T-helper 1 cell (primary cell): ENCODE measurements at regions not wholly inside any gene's neighbourhood (a gene's known extent, or its start where the extent isn't known, plus 50 kb on each side); places are given as distances from the start of the nearest gene placed in this dataset.
"Not testable (repeated sequence)": the region's sequence is repeated elsewhere in the genome, so short reads cannot be mapped to it uniquely, and the experiment has no call there.

ENCODE experiments used
- DNase-seq, 5 donors: peaks; one replicate each; pipeline ENCODE4 v3.0.0-alpha.2; 2012 to 2020

DNA sequence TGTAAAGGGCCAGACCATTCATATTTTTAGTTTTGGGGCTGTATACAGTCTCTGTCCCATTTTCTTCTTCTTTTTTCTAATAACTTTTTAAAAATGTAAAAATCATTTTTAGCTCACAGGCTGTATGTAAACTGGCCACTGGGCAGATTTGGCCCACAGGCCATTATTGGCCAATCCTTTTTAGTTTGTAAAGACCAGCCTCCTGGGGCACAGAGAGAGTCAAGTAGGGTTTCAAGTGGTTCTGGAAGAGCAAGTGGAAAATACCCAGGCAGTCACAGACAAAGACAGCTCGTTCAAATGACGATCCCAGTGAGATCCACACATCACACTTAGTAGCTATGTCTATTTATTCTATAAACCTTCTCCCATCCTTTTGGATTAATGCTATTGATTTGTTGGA is 150.2 kb upstream of the ARHGAP20 start:
- no peak for DNase-seq

- DNase-seq: no peak
Observed at GRCh38 chr11:110860461-110860860, 148.2 kb upstream of the ARHGAP20 start.

DNA sequence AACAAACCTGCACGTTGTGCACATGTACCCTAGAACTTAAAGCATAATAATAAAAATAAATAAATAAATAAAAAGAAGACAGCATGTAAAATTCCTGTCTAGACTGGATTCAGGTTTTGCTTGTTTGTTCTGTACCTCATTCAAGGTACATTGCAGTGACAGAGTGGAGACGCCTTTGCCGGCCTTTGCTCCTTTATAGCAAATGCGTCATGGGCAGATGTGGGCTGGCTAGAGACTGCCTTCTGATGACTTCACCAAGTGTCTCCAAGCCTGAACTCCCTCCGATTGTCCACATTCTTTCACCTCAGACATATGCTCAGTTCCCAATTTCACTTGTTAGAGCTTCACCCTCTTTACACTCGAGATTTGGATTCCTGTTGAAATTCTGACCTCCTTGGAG is 147.8 kb upstream of the ARHGAP20 start:
- no peak for DNase-seq

GRCh38 chr11:110859240-110859840 is 147.1 kb upstream of the ARHGAP20 start:
- DNase-seq: no peak

DNA sequence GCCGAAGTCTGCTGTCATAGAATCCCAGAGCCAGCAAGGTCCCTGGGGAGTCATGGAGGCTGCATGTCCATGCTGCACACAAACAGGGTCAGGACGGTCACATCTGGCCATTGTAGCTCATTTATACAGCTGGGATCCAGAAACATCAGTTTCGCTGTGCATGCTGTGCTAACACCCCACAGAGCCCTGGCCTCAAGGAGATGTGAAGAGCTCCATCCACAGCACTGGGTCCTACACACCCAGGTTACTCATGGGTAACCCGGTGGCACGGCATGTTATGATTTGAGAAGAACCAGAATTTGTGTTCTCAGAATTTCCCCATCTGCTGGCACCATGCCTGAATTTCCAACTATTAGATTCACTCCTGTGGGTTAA is 146.3 kb upstream of the ARHGAP20 start:
- no peak for DNase-seq

GRCh38 chr11:110857892-110858546 is 145.8 kb upstream of the ARHGAP20 start:
- DNase-seq: no peak

GRCh38 chr11:110856996-110857812 is 145.0 kb upstream of the ARHGAP20 start:
- DNase-seq: no peak

DNA sequence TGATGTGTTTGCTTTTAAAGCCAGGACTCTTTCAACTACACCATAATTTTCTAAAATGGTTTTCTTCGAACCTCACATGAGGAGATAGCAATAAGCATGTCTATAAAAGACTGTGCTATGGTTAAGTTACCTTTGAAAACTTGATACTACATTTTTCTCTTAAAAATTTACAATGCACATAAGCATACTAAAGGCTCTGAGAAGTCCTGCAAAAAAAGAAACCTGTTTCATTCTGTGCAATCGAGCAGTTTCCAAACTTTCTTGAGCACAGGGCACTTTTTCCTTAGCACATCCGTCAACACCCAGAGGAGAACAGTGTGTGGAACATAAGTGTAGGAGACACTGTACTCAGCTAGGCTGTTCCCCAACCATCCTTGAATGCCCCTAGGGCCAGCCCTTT is 144.1 kb upstream of the ARHGAP20 start:
- DNase-seq: no peak

GRCh38 chr11:110855191-110855590 is 143.0 kb upstream of the ARHGAP20 start:
- DNase-seq: no peak

- no peak for DNase-seq
Observed at GRCh38 chr11:110852921-110853490, 140.8 kb upstream of the ARHGAP20 start.

- DNase-seq: no peak
Observed at GRCh38 chr11:110850846-110851245, 138.6 kb upstream of the ARHGAP20 start.

GRCh38 chr11:110843053-110843452 is 130.8 kb upstream of the ARHGAP20 start:
- DNase-seq: not testable (repeated sequence)

GRCh38 chr11:110838808-110839207 is 126.6 kb upstream of the ARHGAP20 start:
- DNase-seq: no peak

GRCh38 chr11:110837603-110838002 is 125.4 kb upstream of the ARHGAP20 start:
- DNase-seq: no peak

DNA sequence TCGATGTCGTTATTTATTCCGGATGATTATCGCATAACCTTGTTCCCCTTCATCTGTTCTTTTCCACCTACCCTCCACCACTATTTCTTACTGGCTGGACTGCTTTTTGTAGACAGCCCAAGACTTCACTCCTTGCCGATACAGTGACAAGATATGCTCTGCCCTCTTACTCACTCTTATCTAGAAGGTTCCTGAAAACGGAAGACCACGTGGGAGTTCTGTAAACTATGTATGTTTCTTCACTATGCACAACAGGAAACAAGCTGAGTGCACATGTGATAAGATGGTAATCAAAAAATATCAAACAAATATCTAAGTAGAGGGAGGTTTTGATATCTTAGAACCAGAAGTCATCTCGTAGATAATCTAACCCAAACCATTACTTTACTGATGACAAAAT is 122.9 kb upstream of the ARHGAP20 start:
- DNase-seq: no peak

DNA sequence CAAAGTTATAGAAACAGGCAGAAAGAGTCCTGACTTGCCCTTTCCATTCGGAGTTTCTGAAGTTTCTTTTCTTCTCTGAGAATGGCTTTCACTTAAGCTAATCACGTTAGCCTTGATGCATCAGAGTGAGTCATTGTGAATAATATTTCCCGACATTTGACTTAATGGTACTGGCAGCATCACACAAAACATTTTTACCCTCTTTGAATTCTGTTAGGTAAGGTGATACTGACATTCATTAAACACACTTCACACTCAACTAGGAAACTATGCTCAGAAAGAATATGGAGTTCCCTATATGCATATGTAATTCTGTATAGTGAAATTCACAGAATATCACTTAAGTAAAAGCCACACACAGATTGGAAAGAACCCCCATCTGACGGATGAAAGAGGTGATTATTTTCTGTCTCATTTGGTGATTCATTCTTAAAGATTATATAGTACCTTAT is 120.8 kb upstream of the ARHGAP20 start:
- DNase-seq: no peak

- DNase-seq: no peak
Observed at GRCh38 chr11:110832539-110832938, 120.3 kb upstream of the ARHGAP20 start.

GRCh38 chr11:110832080-110832479 is 119.8 kb upstream of the ARHGAP20 start:
- no peak for DNase-seq

DNA sequence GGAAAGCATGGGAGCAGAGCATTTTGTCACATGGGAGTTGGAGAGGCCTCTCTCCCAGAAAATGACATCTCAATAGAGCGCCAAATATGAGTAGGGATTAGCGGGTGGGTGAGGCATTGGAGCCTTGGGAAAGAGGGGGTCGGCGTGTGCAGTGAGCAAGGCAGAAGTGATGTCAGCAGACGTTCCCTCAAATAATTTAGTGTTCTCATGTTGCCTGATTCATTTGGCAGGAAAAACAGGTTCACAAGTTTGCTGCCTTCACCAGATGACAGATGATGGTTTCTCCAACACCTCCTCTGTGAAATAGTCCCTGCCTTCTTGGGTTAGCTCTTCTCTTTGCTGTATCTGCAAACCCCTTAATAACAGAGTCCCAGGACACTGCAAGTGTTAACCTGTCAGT is 118.5 kb upstream of the ARHGAP20 start:
- DNase-seq: no peak

GRCh38 chr11:110830344-110830743 is 118.1 kb upstream of the ARHGAP20 start:
- no peak for DNase-seq

- no peak for DNase-seq
Observed at GRCh38 chr11:110829873-110830272, 117.6 kb upstream of the ARHGAP20 start.

GRCh38 chr11:110828086-110828485 is 115.8 kb upstream of the ARHGAP20 start:
- no peak for DNase-seq

- DNase-seq: no peak
Observed at GRCh38 chr11:110827276-110827675, 115.0 kb upstream of the ARHGAP20 start.
